ENCODE measurements at regions not wholly inside any gene's neighbourhood (a gene's known extent, or its start where the extent isn't known, plus 50 kb on each side); places are given as distances from the start of the nearest gene placed in this dataset.

- no peak for TF ChIP-seq POLR2A (IDR thresholded peaks at IDR 0.05)
- TF ChIP-seq CTCF (IDR thresholded peaks at IDR 0.05): no peak
- TF ChIP-seq POLR2AphosphoS5 (IDR thresholded peaks at IDR 0.05): no peak
Observed at GRCh38 chr7:41136551-41136950, 566.3 kb downstream of the INHBA start.

All from sigmoid colon (tissue), 4 donors.